HG02852 (cell line): ENCODE measurements at regions not wholly inside any gene's neighbourhood (a gene's known extent, or its start where the extent isn't known, plus 50 kb on each side); places are given as distances from the start of the nearest gene placed in this dataset.
A peak's percentile ranks its signal among the peaks of the same experiment; 100 is the strongest.

Source experiments
- ATAC-seq: cut with Tn5 transposase; IDR thresholded peaks from one replicate; pipeline ENCODE4 v1.9.1; 2021; ENCODE audit warnings: mild to moderate bottlenecking, moderate library complexity; ENCODE audit not compliant: unreplicated experiment

DNA sequence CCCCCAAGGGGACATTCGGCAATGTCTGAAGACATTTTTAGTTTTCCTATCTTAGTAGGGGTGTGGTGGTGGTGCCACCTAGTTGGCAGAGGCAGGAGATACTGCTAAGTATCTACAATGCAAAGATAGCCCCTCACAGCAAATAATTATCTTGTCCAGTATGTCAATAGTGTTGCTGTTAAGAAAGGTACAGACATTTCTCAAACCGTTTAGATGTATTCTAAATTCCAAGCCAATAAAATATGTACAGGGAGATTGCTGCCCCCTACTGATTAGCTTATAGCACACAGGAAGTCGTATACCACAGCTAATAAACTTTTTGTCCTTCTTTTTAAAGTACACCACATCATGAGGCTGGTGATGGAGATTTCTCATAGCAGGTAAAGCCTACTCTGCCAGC, 260.5 kb downstream of the TMA16 start:
- ATAC-seq, result peak; percentile 65

DNA sequence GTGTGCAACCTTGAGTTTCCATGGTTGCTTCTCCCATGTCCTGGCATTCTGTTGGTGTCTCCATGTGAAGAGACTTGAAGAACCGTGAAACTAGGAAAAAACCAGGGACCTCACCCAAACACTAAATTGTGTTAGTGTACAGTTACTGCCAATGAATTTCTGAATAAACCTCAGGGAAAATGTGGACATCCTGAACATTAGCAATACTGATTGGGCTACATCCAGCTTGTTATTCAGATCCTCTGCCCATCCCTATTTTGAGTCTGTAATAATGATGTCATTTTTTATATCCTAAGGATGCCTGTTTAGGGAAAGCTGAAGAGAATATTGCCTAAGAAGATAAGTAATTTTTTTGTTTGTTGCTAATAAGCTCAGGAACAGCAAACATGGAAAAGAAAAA, 262.7 kb downstream of the TMA16 start:
- no peak for ATAC-seq

DNA sequence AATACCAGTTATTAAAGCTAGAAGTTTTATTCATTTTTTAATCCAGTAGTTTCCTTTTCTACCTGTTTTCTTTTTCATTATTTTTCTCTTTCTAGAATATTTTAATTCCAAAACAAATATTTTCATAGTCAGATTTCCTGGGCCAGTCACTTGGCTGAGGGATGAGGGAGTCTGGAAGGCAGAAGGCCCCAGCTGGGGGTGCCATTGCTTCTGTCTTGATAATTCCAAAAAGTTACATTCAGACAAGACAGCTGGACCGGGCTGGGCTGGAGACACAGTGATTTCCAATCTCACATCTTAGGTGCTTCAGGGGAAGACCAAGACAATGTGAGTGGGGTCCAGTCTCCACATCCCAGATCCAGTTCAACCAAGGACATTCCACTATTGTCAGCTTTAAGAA, 263.5 kb downstream of the TMA16 start:
- no peak for ATAC-seq

DNA sequence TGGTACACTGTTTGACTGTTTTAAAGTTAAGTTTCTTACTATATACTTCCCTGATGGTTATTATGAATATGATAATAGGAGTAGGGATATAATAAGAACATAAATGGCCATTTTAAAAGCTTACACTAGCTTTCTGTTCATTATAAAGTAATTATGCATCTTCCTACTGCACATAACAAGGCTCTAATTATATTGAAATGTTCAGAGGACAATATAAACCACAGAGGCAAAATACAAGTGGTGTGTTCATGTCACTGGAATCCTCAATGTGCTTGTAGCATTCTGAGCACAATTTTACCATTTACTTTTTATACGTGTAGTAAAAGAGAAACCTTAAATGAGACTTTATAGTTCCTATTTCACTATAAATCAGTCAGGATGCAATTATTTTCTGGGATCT, 268.3 kb downstream of the TMA16 start:
- no peak for ATAC-seq

DNA sequence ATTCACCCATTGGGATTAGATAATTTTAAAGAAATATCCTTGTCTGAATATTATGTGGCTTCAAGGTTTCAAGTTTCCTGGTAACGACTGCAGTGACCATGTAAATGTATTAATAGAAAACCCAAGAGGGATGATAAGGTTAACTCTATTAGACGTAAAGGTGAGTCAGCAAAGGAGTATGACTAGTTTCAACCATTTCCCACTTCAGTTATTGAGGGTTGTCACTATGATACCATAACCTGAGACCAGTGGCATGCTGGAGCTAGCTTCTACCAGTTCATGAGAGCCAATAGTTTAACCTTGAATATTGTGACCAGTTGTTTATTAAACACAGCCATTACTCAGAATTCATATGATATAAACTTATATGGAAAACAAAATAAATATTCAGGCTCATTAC, 270.1 kb downstream of the TMA16 start:
- ATAC-seq, result no peak

DNA sequence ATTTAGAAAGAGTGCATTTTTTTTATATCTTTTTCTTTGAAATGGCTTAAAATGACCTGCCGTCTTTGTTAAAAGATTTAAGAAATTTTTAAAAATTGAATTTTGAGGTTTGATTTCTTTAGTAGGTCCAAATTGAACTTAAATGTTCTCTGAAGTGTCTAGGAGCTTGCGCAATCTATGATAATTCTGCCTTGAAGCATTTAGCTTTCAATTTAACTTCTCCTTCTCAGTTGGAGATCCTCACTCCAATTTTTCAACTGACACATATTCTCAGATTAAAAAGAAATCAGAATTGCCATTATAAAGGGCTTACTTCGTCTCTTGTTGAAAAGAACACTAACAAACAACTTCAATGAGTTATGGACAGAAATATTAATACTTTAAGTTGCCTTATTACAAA, 273.5 kb downstream of the TMA16 start:
- ATAC-seq, result no peak

DNA sequence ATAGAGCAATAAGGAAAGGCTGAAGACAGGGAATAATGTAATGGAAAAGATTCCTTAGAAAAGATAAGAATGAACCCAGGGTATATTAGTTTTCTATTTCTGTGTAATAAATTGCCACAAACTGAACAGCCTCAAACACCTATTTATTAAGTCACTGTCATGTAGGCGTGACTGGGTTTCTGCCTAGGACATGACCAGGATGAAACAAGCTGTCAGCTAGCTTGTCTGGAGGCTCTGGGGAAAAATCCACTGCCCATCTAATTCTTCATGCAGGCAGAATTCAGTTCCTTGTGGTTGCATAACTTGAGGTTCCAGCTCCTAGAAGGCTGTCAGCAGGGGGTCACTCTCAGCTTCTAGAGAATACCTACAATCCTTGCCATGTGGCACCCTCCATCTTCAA, 277.7 kb downstream of the TMA16 start:
- no peak for ATAC-seq

DNA sequence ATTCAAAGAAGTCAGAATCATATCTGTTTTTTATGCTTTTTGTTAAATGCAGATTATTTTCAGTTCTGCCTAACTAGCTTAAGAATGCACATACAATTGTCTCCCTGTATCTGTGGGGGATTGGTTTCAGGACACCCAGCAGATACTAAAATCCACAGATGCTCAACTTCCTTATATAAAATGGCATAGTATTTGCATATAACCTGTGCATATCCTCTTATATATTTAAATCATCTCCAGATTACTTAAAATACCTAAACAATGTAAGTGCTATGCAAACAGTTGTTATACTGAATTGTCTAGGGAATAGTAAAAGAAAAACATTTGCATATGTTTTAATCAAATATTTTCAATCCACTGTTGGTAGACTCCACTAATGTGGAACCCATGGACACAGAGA, 279.4 kb downstream of the TMA16 start:
- ATAC-seq, result no peak

DNA sequence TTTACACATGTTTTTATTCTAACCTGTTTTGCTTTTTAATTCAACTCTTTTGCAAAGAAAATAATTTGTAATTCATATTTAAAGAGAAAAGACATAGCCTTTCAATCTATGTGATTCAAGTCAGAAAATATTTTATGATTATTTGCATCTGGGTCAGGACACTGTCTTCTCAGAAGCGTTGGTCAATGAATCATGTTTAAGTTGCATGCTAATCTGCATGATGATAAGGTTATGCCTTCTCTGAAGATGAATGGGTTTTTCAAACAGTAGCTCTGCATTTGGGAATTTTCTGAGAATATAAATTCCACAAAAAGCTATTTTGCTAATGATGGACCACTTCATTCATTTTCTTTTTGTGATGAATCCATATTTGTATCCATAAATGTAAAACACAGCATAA, 282.5 kb downstream of the TMA16 start:
- no peak for ATAC-seq

DNA sequence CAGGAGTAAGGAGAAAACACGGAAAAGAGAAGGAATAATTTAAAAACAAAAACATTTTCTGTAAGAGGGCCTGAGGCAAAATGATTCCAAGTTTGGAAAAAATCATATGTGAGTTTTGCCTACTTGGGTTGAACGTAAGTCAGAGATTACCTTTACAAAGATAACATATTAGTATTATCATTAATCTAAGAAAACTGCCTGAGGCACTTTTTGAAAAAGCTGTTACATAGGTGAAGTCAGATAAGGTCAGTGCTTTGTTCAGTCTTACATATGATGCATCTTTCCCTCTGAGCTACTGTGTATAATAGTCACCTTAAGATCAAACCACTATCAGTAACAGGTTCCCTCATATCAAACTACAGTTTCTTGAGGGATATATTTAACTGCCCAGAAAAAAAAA, 287.2 kb downstream of the TMA16 start:
- no peak for ATAC-seq

DNA sequence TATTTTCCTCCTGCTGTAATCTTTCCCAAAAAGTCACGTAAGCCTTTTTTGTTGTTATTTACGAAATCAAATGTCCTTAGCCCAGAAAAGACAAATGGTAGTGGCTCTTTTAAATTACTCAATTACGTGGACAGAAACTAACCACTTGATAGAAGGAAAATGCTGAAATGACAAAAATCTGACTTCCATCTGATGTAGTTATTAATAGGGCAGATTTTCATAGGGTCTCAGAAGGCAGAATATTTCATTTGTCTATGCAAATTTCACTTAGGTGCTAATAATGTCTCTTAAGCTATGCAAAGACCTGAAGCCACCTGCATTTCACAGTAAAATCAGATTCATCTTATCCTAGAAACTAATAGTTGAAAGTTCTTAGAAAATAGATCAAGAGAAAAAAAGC, 295.7 kb downstream of the TMA16 start:
- no peak for ATAC-seq

DNA sequence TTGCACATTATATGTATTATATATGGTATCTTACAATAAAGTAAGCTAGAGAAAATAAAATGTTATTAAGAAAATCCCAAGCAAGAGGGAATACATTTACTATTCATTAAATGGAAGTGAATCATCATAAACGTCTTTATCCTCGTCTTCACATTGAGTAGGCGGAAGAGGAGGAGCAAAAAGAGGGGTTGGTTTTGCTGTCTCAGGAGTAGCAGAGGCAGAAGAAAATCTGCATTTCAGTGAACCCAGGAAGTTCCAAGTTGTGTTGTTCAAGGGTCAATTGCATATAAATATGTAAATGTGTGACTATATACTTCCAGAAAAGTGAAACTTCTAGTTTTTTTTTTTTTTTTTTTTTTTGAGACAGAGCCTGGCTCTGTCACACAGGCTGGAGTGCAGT, 301.4 kb downstream of the TMA16 start:
- no peak for ATAC-seq

DNA sequence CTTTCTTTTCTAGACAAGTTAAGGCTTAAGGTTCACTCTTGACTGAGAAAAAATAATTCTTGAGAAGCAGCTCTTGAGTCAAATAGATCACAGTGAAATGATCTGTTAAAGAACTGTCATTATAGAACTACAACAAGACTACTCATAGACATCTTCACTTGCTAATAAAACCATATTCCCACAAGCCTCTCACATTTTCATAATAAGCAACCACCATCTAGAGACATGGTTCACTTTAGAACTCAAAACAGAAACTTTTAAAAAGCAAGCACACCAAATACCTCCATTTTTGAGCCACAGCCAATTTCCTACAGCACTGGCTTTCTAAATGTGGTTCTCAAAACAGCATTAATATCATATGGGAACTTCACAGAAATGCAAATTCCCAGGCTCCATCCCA, 309.5 kb downstream of the TMA16 start:
- peak; percentile 44 for ATAC-seq

DNA sequence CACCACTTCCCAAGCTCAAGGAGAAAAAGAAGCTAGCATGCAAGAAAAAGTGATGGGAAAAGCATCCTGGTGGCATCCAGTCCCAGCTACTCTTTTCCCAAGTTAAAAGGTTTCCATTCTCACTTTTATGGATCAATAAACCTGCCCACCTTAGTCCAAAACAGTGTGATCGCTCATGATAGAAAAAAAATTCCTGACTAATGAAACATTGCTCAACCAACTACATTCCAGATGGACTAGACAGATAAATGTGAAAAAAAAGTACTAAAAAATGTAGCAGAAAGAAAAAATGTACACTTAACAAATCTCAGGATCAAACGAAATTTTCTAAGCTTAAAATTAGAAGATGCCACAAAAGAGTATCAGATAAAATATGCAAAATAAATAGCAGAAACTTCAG, 312.2 kb downstream of the TMA16 start:
- no peak for ATAC-seq

DNA sequence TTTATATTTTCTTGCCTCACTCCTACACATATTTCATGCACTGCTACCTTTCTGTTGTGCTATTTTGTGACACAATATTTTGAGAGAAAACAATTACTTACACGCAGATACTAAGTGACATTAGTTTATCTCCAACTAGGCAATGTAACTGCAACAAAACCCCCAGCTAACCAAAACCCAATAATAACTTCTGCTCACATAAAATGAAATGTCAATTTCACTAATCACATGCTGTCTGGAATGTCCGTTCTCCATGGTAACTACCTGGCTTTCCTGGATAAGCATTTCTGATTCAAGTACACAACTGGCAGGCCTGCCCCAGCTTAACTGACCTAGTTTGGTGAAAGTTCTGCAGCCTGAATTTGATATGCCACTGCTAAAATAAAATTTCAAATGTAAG, 313.5 kb downstream of the TMA16 start:
- no peak for ATAC-seq

DNA sequence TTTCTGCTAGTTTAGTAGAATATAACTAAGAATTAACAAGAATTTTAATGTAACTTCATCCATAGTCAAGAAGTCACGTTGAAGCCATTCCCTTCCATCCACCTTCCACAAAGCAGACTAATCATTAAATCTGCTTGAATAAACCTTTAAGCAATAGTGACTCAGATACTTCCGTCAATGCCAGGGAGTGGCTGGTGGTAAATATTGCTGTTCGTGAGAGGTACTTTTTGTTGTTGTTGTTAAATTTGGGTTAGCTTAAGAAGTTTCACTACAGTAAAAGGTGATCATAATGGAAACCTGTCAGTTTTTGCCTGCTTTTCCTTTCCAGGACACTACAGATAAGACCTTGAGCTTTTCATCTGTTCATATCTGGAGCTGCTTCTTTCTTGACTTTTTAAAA, 316.3 kb downstream of the TMA16 start:
- ATAC-seq, result peak; percentile 78

DNA sequence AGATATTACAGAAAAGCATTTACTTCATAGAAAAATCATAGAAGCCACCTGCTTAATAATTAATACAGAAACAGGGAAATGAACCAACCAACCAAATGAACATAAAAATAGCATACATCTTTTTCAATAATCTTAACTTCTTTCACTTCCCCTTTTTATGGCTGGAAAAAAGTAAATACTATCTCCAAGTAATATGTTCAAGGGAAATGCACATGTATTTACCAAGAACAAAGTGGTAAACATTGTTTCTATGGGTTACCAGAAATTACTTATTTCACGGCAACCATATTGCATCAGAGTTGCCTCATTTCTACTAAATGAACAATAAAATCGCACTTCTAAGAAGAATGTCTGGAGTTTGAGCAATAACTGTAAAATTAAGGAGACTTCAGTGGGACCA, 321.3 kb downstream of the TMA16 start:
- no peak for ATAC-seq

DNA sequence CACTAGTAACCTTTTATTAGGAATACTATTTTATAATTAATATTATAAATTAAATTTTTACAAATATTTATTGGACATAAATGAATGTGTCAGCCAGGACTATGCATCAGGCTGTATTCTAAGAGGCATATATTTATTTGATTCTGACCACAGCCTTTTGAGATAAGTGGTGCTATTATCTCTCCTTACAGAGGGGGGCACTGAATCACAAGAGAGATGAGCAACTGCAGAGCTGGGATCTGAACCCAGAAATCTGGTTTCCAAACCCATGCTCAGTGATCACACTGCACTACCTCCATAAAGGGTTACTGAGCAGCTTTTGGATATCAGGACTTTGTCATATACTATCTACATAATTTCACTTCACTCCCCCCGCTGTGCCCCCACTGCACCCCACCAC, 322.0 kb downstream of the TMA16 start:
- no peak for ATAC-seq

DNA sequence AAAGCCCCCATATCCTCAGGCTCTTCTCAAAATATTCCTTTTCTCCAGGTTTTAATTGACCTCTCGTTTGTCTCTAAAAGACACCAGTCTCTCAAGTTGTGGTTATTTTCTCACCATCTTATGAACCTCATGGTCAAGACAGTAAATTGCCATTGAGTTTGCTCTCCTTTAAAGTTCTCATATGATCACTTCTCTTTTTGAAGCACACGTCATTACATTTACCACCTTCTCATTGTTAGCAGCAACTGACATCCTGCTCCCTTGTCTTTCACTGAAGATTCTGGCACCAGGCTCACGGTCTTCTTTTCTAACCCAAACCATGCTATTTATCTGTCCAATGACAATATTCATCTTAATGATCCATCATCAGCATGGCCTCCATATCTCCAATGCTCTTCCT, 324.2 kb downstream of the TMA16 start:
- no peak for ATAC-seq

DNA sequence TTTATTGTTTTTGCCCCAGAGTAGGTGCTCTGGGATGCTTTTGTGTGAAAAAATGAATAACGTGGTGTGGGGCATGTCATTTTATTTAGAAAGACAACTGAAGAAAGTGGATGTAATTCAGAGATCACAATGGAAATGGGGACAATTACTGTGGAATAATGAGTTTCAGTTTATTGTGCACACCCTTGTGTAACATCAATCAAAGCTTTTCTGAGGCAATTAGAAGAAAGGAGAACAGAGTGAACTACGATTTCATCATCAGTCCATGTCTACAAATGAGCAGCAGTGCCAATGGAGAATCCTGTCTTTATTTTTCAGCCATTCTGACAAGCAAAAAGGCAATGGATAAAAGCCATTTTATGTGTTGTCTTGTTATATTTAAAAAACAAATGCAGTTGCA, 339.2 kb downstream of the TMA16 start:
- ATAC-seq, result no peak

DNA sequence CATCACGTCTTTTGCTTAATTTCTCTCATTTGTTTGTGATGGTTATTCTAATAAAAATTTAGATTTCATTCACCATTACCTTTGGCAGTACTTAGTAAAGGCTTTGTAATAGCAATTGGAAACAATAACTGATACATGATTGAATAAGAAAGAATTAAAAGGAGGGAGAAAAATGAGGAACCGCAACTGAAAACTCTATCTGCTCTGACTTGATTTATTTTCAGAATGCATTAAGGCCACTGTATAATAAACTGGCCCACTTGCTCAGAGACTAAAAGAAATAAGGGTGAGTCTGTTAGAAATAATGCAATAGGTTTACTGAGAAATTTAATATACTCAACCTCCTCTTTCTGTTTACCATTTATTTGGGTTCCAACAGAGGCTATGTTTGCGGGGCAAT, 351.5 kb downstream of the TMA16 start:
- ATAC-seq, result no peak

DNA sequence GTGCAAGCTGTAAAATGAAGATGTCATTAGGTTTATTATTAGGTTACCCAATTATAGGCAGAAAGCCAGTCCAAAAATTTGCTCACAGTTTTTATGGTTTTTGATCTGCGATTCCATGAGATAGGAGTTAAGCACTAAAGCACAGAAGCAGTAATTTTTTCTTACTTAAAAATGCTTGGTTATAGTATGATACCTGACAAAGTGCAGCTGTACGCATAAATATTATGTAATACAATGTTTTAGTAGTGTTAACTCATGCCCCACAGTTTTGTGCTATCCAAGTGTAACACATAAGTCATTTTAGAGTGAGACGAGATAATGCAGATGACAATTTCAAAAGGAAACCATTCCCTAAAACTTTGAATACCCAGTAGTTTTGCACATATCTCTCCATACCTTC, 357.8 kb downstream of the TMA16 start:
- no peak for ATAC-seq

DNA sequence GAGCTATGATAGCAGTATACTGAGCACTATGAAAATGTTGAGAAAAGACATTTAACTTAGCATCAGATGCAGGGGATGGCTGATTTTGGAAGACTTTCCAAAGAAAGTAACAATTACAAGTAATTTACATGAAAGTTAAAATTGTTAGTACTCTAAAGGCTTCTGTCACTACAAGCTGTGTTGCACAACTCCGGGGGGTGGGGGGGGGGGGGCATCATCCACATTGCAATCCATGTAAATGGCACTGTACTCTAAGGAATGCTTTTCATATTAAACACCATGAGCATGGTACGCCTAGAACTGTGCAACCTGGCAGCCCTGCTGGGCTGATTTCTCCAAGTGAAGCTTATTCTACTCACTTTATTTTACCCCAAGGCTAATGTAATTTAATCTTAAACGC, 363.4 kb downstream of the TMA16 start:
- ATAC-seq, result no peak

DNA sequence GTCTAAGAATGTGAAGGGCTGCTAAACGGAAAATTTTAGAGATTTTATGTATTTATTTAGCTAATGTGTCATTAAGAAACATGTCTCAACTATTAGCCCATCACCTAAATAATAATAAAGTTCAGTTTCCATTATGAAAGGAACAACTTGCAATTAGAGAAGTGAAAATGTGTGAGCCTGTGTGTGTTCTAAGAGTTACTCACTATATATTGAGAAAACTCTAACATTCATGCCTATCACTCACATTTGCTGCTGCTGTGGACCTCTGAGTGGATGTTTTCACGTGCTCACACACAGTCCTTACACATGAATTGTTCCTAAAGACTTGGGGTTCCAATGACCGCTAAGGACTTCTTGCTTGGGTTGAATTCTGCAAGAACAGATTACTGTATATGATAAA, 364.0 kb downstream of the TMA16 start:
- ATAC-seq, result no peak
